Kidney epithelial cell (primary cell): ENCODE measurements at regions not wholly inside any gene's neighbourhood (a gene's known extent, or its start where the extent isn't known, plus 50 kb on each side); places are given as distances from the start of the nearest gene placed in this dataset.

Experiments
- DNase-seq: peaks from one replicate; pipeline ENCODE4 v3.0.0-alpha.2; 2010; ENCODE audit warnings: low read depth
- H3K27me3 ChIP-seq: 2 replicates; pipeline ENCODE4 v1.6.0; 2011; ENCODE audit warnings: low read length; ENCODE audit not compliant: control insufficient read depth, insufficient read depth
- H3K36me3 ChIP-seq: 2 replicates; pipeline ENCODE4 v1.5.1; 2011; ENCODE audit warnings: low read length; ENCODE audit not compliant: control insufficient read depth, insufficient read depth
- H3K4me3 ChIP-seq: 2 replicates; pipeline ENCODE4 v1.5.1; 2011; ENCODE audit warnings: low read depth, mild to moderate bottlenecking, control low read depth, low read length
- CTCF ChIP-seq: IDR thresholded peaks from 2 replicates; pipeline ENCODE4 v1.5.1; 2011; ENCODE audit warnings: mild to moderate bottlenecking, moderate library complexity, low read length, control low read depth, inconsistent platforms; ENCODE audit not compliant: insufficient read depth, poor library complexity, severe bottlenecking

GRCh38 chr7:117963264-117964197 is 90.3 kb upstream of the CTTNBP2 start:
- Histone ChIP-seq H3K36me3 (no peaks in the 10 kb centered on the region), H3K4me3 (no peak overlapping the region), H3K27me3 (no peaks in the 10 kb centered on the region)
- no peak for DNase-seq
- no peak for TF ChIP-seq CTCF

GRCh38 chr7:117970801-117971200 is 97.6 kb upstream of the CTTNBP2 start:
- no peaks in the 10 kb centered on the region for H3K27me3 ChIP-seq
- H3K36me3 ChIP-seq: no peaks in the 10 kb centered on the region
- H3K4me3 ChIP-seq: no peak overlapping the region
- no peak for DNase-seq
- no peak for TF ChIP-seq CTCF

GRCh38 chr7:117971556-117972244 is 98.5 kb upstream of the CTTNBP2 start:
- Histone ChIP-seq H3K36me3 (no peaks in the 10 kb centered on the region), H3K27me3 (no peaks in the 10 kb centered on the region)
- TF ChIP-seq CTCF: no peak

GRCh38 chr7:117972606-117973005 is 99.4 kb upstream of the CTTNBP2 start:
- TF ChIP-seq CTCF: no peak
- no peak for DNase-seq

More at GRCh38 chr7:117971556-117972244, 98.5 kb upstream of the CTTNBP2 start:
- no peak for DNase-seq
- H3K4me3 ChIP-seq: no peak overlapping the region

DNA sequence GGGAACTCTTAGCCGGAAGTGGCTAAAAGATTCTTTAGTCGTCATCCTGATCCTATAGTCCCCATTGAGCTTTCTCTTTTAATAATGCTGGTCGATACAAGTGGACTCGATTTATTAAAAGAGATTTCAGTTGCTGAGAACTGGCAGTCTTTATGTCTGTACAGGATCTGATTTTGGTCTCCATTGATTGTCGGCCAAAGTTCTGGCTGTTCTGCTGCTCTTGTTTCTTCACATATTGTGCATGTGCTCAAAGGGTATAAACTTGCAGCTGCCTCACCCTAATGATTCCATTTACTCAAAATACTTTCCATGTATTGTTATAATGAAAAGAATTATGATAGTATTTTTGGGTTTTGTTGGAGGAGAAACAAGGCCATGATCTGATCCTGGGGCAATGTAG is 100.7 kb upstream of the CTTNBP2 start:
- H3K36me3 ChIP-seq: no peaks in the 10 kb centered on the region
- TF ChIP-seq CTCF: no peak
- no peak for DNase-seq

More at GRCh38 chr7:117972606-117973005, 99.4 kb upstream of the CTTNBP2 start:
- Histone ChIP-seq H3K4me3 (no peak overlapping the region), H3K27me3 (no peaks in the 10 kb centered on the region), H3K36me3 (no peaks in the 10 kb centered on the region)

More for the DNA sequence above, 100.7 kb upstream of the CTTNBP2 start:
- Histone ChIP-seq H3K4me3 (no peak overlapping the region), H3K27me3 (no peaks in the 10 kb centered on the region)
